ENCODE measurements at regions not wholly inside any gene's neighbourhood (a gene's known extent, or its start where the extent isn't known, plus 50 kb on each side); places are given as distances from the start of the nearest gene placed in this dataset.

- DNase-seq (ENCODE audit: low read depth in 2 of 2) = peak; percentile 73 to 81
Observed at GRCh38 chr7:42493436-42494198, 256.6 kb upstream of the GLI3 start.

- no peak for DNase-seq (ENCODE audit: low read depth in 2 of 2)
Observed at GRCh38 chr7:42492920-42493319, 255.9 kb upstream of the GLI3 start.

DNA sequence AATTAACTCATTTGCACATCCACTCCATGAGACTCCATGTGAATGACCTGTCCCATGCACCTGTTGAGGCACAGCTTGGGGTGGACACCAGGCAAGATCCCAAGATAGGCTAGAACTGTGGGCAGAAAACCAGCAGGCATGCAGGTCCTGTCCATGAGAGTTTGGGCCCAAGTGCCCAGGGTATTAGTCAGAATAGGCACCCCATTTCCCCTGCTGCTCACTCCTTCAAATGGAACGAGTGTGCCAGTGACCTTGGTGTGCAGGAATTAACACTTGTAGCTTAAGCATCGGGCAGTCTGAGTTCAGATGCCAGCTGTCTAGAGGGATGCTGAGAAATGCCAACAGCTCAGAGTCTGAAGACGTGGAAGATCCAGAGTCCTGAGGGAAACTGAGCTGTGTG is 254.1 kb upstream of the GLI3 start:
- DNase-seq (ENCODE audit: low read depth in 2 of 2) = no peak

- no peak for DNase-seq (ENCODE audit: low read depth in 2 of 2)
Observed at GRCh38 chr7:42489299-42489698, 252.3 kb upstream of the GLI3 start.

DNA sequence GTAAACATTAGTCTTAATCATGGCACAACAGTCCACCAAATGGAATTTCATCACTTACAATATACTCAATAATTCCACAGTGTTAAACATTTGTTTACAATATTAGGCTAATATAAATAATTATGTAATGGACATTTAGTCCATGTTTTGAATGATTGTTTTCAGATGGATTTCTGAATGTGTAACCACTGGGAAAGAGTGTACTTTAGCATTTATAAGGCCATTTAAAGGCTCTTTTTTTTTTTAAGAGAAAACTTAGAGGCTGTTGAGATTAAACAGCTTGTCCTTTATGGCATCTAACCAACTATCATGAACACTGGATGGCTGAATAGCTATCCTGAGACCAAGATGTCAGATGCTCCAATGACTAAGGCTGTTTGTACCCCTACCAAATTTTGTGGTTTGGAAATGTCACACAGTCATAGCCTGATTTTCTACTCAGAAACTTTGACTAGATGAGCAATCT is 248.3 kb upstream of the GLI3 start:
- DNase-seq (ENCODE audit: low read depth in 2 of 2) = no peak

DNA sequence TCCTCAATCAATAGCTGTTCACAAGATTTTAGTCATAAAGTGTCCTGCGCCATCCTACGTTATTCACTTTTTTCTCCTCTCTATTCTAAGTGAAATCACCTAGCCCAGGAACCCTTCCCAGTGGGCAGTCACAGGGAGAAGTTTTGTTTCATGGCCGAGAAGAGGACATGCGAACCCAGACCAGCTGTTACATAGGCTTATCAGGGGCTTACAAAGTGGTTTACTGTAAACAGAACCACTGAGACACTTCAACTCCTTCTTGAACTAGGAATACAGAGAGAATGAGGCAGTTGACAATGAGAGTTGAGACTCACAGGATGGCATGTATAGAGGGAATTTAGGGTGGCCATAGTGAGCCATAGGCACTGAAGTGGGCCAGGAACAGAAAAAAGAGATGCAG is 246.9 kb upstream of the GLI3 start:
- DNase-seq (ENCODE audit: low read depth in 2 of 2) = no peak

GRCh38 chr7:42479816-42480633 is 243.0 kb upstream of the GLI3 start:
- no peak for DNase-seq (ENCODE audit: low read depth in 2 of 2)

DNA sequence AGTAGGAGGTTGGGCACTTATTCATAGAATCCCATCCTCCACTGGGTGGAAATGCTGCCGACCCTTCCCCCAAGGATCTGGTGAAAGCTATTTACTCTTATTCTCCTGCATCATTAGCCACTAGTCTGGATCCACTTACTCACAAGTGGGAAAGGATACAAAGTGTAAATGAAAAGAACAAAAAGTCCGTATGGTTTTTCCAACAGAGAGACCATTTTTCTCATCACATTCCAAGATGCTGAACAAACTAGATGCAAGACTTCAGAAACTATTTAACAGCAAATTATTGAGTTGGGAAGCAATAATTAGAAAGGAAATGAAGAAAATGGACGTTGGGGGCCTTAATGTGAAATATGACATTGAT is 242.4 kb upstream of the GLI3 start:
- DNase-seq (ENCODE audit: low read depth in 2 of 2) = peak in 1 of 2 experiments; percentile 28

DNA sequence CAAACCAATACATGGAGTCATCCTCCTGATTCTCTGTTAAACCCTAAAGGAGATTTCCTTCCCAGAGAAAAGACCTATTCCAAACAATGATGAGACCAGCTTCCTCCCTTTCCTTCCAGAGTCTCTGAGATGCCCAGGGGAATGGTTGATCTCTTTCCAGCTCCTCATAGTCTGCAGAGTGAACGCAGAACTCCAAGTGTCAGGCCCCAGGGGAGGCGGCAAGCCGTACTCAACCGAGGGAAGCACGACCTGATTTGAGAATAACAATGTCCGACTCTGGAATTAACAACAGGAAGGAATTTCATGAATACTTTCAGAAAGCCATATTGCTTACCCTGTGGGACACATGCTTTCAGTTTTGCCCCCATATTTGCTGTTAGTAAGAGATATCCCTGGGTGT is 241.7 kb upstream of the GLI3 start:
- DNase-seq (ENCODE audit: low read depth in 2 of 2) = no peak

GRCh38 chr7:42476255-42476654 is 239.2 kb upstream of the GLI3 start:
- DNase-seq (ENCODE audit: low read depth in 2 of 2) = no peak

DNA sequence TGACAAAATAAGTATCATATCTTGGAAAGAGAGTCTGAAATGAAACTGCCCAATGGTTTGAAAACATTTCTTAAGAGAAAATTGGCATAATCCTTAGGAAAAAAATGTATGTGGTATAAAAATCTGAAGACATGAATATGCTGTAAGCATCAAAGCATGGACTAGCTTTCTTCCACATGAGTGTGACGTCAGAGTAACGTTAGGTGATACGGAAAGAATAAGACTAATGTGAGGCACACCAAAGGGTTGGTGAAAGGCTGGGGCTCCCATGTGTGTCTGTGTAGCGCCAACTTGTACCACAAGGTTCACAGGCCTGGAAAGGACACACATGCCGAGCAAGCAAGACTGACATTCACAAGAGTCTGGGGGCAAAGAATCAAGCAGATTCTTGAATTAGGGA is 238.1 kb upstream of the GLI3 start:
- no peak for DNase-seq (ENCODE audit: low read depth in 2 of 2)

GRCh38 chr7:42473099-42473498 is 236.1 kb upstream of the GLI3 start:
- DNase-seq (ENCODE audit: low read depth in 2 of 2) = no peak

DNA sequence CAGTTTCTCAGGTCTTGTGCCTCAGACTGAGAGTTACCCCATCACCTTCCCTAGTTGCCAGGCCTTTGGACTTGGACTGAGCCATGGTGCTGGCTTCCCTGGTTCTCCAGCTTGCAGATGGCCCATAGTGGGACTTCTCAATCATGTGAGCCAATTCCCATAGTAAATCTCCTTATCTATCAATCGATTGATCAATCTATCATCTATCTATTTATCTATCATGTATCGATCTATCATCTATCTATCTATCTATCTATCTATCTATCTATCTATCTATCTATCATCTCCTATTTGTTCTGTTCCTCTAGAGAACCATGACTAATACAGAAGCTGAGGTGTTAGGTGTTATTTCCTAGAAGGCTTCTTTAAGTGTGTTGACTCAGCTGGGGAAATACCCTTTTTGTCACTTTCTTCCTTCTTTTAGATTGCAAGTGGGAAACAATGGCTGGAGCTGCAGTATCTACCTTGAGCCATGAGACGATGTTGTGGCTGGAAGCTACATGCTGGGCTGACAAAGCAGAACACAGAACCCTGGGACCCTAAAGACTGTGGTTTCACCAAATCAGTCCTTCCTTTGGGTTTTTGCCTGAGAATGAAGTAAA is 234.7 kb upstream of the GLI3 start:
- DNase-seq (ENCODE audit: low read depth in 2 of 2) = no peak

GRCh38 chr7:42469341-42469740 is 232.3 kb upstream of the GLI3 start:
- no peak for DNase-seq (ENCODE audit: low read depth in 2 of 2)

GRCh38 chr7:42468471-42468870 is 231.5 kb upstream of the GLI3 start:
- DNase-seq (ENCODE audit: low read depth in 2 of 2) = no peak

- no peak for DNase-seq (ENCODE audit: low read depth in 2 of 2)
Observed at GRCh38 chr7:42461537-42461936, 224.5 kb upstream of the GLI3 start.

DNA sequence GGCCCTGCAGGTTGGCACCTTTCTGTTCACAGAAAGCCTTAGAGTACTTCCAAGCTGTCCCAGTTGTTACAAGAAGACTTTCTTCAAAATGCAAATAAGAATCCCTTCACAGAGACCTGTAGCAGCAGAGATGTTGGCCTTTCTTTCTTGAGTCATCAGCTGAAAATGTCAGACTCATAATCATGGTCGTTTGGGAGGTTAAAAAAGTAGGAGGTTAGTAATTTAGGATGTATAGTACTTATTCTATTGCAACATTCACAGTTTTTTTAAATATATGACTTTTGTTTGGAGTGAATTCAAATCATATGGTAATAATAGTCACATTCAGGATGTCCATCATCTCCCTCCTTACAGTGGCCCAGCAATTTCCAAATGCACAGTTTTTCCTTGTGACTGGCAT is 223.9 kb upstream of the GLI3 start:
- DNase-seq (ENCODE audit: low read depth in 2 of 2) = peak; percentile 55 to 62

GRCh38 chr7:42460148-42460547 is 223.1 kb upstream of the GLI3 start:
- no peak for DNase-seq (ENCODE audit: low read depth in 2 of 2)

DNA sequence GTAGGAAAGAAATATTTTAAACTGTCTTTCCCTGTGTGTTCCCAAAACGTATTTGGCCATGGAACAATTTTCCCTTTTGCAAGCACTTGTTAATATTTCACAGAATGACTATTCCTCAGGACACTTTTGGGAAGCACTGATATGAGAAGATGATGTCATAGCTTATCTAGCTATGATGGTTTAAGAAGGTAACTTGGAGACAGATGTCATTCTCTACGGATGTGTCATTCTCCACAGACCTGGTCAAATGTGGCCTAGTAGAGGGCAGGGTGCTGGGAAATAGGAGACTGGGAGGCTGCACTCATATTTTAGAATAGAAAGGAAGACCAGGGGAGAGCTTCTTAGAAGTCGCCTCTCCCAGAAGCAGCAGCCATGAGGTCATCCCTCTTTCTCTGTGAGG is 220.7 kb upstream of the GLI3 start:
- no peak for DNase-seq (ENCODE audit: low read depth in 2 of 2)

DNA sequence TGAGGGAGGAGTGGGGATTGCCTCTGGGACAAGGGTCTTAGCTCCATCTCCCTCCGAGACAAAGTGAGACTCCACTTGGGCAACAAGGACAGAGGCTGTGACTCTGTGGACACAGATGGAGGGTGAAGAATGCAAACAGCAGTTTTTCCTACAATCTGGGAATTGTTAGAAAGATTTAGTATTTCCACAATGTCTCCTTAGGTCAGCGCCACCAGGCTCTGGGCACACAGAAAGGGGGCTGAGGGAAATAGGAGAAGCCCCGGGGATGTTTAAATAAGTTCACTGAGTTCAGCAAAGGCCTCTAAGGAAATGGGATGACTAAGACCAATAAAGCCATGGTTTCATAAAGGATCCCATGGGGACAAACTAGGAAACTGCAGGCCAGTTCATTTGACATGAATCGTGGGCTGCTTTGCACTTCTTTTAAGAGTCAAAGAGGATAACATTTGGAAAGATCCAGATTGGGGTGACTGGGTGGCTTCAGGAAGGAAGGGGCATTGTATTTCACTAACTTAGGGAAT is 219.8 kb upstream of the GLI3 start:
- DNase-seq (ENCODE audit: low read depth in 2 of 2) = no peak

DNA sequence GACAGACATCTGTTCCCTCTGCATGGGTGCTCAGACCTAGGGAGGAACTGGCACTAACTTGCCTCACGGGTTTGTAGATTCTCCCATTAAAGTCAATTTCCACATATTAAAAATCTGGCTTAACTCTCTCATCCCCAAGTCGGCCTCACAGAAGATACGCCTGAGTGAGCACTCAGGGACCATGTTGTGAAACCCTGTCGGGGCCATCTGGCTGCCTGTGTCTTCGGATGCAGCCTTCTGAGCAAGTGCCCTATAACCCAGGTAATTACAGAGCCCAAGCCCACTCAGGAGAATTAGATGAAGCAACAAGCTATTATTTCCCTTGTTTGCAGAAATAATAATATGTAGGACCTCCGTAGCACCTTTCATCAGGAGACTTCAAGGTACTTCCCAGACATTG is 219.3 kb upstream of the GLI3 start:
- DNase-seq (ENCODE audit: low read depth in 2 of 2) = no peak

DNA sequence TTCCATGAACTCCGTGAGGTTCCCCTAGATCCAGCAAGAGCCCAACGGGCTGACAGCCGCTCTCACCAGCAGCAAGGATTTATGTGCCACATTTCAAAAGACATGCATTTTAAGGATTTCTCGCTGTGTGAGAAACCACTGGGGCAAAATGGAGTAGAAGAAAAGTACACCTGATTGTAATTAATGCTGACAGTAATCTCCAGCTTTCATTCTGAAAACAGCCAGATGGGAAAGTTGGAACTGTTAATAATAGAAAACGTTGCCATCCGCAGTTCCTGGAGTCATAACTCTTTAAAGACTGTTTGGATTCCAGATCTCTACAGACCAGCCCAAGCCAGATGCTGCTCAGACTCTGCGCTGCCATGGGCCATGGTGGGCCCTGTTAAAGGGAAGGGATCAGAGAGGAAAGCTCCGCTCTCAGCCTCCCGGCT is 216.9 kb upstream of the GLI3 start:
- DNase-seq (ENCODE audit: low read depth in 2 of 2) = peak; percentile 90

DNA sequence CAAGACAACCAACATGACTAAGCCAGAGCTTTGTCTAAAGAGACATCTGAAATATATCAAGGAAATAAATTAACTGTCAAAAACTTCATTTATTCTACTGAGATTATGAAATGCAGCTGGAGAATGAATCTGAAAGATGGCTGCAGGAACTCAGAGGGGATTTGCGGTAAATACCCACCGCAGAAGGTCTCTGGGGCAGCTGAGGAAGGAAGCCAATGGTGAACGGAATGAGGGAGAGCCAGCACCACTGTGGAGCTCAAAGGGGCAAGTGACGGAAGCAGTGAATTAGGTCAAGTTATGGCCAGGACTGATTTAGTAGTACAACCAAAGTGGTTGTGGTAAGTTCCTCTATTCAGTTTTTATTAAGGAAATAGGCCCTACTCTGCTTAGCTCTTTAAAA is 215.3 kb upstream of the GLI3 start:
- DNase-seq (ENCODE audit: low read depth in 2 of 2) = peak; percentile 54 to 56

Data from fibroblast of skin of left biceps (primary cell).